NCI-H446 treated with DMSO at 0.1 percent for 48 hours (cell line): ENCODE measurements at regions not wholly inside any gene's neighbourhood (a gene's known extent, or its start where the extent isn't known, plus 50 kb on each side); places are given as distances from the start of the nearest gene placed in this dataset.
"Not testable (repeated sequence)": the region's sequence is repeated elsewhere in the genome, so short reads cannot be mapped to it uniquely, and the experiment has no call there.

Experiments
- DNase-seq: peaks from one replicate; lab custom pipeline; 2025; lab: John Stamatoyannopoulos, UW

DNA sequence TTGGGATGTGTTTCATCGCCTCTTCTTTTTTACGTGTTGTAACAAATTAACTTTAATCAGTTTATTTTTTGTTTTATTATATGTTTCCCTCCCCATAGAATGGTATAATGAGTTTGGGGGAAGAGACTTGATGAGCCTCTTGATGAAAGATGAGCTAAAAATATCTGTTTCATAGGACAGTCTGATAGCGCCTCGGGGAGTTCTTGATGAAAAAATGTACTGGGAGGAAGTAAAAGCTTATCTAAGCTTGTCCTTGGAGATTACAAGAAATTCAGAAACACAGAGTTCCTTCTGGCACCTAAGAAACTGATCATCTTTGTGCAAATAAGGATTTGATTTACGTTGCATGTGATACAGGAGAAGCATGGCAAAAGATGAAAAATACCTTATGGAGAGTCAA, 350.2 kb upstream of the CDH8 start:
- no peak for DNase-seq

DNA sequence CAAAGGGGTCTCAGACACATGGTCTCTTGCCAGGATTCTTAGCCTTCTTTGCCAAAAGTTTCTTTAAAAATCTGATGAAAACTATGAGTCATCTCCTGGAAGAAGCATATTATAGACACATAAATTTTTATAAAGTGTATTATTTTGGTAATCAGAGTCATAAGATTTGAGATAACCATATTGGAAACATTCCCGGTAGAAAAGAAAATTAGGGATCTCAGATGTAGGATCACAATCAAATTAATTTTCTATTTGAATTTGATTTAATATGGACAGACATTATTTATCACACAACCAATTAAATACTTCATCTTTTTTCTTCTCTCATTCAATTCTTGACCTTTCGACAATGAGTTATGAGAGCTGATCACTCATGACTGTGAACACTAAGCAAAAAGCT, 347.7 kb upstream of the CDH8 start:
- no peak for DNase-seq

DNA sequence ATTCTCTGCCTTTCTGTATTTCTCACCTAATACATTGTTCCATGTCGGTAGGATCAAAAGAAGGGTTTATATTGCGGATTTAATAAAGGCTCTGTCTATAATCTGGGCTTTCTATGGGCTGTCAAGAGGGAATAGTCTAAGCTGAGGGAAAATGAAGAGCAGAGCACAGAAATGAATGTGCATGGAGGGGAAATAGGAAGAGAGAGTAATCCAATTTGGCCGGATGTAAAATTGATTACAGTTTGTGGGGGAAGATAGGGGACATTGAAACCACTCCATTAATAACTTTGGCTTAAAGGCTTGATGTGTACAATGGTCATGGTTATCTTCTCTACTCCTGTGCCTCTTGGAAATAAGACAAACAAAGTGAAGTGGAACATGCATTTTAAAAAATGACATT, 334.2 kb upstream of the CDH8 start:
- DNase-seq: no peak

DNA sequence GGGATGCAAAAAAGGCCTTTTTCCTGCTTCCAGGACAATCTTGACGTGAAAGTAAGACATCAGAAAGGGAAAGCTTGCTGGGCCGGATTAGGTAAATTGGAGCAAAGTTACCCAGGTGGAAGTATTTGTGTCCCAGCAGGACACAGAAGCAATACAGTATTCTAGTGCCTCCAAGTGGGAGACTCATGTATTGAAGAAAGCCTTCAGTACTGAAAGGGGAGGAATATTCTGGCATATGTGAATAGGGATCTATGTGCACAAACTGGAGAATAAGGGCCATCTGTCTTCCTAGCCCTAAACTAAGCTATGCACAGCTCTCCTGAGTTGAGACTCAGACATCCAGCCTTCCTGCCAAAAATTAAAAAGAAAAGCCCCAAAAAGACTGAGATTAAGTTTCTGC, 327.3 kb upstream of the CDH8 start:
- peak; percentile 28 for DNase-seq

DNA sequence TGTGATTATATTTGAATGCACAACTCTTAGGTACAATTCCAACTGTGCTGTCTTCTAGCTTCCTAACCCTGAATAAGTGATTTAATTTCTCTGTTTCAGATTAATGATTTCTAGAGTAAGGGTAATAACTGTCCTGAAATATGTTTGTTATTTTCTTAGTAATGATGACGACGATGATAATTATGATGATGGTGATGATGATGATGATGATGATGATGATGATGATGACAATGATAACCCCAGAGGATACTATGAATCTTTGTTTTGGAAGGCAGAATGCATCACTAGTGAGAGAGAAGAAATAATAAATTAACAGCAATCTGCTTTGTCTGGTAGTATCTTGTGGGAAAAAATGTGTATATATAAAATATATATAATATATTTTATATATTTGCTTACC, 317.1 kb upstream of the CDH8 start:
- DNase-seq: no peak

DNA sequence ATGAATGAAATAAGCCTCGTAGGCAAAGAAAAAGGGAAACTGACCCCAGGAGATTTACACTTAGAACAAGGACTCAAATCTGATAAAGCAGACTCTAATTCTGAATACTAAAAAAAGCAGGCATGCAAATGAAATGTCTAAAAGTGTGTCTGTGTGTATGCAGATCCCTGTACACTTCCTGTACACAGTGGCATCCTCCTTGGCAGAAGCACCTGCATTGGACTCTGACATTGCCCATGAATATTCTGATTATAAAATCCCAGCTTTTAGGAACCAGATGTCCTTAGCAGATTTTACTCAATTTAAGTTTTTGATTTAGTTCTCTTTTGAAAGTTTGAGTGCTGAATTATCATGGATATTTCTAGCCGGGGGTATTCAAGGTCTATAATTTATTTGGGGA, 306.0 kb upstream of the CDH8 start:
- DNase-seq: no peak

DNA sequence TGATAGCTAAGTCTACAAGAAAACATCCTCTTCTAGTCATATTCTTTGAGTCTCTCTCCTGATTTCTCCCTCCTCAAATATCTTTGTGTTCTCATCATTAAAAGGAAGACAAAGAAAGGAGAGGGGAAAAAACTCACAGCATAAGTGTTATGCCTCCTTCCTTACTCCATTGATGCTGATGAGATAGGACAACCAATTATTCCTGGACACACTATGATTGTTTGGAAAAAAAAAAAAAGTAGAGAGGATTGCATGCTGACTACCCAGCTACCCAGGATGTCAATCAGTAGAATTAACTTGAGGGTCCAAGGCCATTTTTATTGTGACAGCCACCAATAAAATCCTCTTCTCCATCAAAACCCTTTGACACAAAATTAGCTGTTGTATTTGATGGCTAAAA, 299.1 kb upstream of the CDH8 start:
- DNase-seq: no peak

DNA sequence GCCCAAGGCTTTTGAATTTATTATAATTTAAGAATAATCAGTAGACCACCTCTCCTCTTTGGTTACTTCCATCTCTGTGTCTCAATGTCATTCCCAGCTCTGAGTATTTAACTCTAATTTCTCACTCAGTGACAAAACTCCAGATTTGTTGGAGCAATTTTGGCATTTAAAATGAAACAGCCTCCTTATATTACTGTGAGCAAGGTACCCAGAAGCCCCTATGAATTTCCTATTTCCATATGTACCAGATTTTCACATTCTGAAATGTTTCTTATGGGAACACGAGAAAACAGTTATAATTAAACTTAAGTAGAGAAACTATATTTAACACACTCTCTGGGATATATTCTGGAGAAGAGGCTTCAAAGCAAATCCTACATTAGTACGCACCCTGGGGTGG, 285.4 kb upstream of the CDH8 start:
- no peak for DNase-seq

DNA sequence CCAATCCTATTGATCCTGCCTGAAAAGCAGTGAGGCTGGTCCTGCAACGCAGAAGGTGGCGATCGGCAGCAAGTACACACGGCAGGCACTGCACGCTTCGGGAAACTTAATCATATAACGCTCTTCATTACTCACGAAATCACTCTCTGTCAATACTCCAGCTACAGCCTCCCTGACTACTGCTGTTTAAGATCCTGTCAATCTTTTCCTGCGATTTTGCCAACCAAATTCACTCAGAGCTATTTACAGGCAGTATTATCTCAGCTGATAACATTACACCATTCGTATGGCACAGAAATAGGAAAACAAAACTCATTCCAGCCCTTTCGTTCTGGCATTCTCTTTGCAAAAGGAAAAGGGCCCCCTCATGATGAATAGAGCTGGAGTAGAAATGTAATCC, 262.4 kb upstream of the CDH8 start:
- no peak for DNase-seq

DNA sequence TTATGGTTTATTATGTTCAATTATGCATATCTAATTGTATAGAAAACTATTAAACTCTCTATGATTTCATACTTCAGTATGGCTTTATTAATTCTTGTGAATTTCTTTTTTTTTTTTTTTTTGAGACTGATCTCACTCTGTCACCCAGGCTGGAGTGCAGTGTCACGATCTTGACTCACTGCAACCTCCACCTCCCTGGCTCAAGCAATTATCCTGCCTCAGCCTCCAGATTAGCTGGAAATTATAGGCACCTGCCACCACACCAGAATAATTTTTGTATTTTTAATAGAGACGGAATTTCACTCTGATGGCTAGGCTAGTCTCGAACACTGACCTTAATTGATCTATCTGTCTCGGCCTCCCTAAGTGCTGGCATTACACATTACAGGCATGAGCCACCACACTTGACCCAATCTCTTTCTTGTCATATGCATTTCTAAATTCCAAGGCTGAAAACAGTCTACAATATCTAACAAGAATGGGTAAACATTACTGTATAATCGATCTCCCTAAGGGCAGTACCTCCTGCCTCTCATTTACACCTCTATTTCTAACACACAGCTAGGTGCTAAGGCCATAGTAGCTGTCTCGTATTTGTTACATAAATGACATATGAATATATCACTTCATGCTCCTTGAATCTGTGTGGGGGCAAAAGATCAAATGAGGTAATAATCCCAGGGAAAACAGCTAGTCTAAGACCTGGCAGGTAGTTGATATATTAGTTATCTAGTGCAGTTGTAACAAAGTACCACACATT, 258.2 kb upstream of the CDH8 start:
- no peak for DNase-seq

DNA sequence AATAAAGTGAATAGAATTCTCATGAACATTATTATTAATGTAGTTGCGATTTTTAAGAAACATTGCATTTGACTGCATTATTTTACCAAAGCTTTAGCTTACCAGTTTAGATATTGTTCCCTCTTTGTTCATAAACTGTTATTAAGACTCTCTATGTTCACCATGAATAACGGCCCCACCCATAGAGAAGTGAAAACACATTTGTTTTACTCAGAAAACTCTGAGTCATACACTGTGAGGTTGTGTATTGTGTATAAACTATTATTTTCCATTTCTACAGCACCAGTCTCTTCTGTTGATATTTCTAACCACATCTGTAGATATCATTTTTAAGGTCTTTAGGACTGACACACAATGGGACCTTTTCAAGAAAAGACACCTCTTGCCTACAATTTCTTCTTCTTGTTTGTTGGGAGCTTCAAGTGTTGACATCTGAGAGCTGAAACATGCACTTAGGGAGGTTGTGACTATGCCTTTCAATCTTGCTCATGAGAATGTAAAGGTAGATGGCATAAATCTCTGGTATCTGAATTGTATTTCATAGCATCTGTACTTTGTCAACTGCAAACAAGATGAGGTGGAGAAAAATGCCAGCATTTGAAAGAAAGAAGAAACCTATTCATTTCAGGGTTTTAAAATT, 252.9 kb upstream of the CDH8 start:
- no peak for DNase-seq

DNA sequence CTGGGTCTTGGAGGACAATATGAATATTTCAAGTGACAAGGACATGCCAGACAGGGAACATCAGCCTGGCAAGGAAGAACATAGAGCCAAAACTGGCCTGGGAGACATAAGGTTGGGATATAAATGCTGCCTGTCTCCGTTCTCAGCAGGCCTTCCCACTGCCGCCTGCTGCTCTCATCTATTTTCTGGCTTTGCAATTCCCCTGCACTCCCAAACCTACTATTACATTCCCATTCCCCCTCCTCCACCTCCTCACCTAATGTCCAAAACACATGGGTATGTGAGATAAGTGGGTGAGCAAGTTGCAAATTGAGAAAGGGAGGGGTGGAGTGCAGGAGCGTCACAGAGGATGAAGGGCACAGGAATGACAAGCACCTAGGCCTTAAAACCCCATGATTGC, 244.3 kb upstream of the CDH8 start:
- no peak for DNase-seq

DNA sequence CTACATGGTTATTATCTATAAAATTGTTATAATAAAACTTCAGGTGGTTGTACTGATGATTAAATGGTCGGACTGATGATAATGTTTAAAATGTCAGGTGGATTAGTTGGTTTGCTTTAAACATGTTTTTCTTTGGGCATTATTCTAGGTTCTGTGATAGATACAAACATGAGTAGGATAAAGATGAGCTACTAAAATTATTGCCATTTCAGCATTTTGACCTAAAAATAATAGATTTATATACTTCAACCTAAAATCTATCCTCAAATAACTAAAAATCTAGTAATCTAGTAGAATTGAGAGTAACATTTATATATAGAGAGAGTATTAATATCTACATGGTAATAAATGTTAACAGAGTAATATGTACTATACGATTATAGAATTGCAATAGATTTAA, 241.7 kb upstream of the CDH8 start:
- DNase-seq: no peak

DNA sequence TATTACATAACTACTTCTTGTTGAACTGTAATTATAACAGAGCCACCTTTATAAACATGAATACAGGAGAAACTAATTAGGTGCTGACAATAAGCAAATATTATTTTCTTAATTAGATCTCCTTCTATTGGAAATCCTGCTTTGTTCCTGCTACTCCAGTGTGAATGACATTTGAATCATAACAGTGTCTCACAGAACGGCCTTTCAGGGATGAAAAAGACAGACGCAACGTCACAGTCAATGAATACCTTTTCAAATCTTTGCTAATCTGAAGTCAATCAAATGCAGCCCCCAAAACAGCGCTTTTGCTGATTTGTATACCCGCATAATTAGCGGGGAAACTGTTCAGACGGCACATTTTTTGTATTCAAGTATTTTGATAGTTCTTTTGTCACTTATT, 240.4 kb upstream of the CDH8 start:
- DNase-seq: no peak

DNA sequence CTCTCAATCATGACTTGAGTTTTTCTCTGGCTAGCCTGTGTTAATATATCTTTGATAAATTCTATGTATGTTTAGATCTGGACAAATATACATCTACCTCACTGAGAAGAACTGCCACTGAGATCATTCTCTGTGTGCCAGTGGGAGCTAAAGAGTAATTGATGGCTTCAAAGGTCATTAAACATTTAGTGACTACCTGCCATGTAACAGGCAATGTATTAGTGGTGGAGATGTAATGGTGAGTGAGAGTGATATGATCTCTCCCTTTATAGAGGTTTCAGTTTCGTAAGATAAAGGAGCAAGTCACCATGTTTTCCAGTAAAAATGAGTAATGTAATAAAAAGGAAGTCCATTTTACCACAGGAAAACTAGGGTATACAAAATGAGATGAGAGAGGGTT, 235.8 kb upstream of the CDH8 start:
- DNase-seq: no peak

DNA sequence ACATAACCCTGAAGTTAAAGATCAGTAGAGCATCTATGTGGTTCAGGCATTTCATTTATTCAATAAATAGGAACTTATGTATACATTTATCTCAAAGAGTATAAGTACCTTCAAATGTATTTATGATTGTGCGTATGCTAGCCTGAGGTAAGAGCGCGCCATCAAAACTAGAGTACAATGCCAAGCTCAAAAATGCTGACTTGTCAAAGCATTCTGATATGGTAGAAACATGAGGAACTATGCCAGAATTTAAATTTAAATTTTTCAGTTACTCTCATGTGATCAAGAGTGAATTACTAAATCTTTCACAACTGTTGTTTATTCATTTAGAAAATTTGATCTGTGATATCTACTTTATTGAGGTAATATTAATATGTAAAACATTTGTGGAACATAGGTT, 225.5 kb upstream of the CDH8 start:
- no peak for DNase-seq

DNA sequence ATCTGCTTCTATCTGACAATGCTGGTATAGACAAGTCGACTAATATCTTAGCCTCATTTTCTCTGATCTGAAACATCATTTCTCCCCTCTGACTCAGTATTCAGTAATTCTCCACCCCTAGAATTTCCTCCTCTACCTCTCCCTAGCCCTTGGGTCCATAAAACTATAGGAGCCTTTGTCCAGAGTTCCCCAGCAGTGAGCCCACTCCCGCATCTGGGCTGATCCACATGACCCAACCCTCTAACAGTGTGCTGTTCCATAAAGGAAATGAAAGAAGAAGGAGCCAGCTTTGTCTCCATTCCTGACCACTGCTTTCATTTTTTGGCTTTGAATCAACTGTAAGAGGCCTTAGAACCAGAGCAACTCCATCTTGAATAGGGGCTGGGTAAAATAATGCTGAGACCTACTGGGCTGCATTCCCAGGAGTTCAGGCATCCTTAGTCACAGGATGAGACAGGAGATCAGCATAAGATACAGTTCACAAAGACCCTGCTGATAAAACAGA, 222.7 kb upstream of the CDH8 start:
- not testable (repeated sequence) for DNase-seq

DNA sequence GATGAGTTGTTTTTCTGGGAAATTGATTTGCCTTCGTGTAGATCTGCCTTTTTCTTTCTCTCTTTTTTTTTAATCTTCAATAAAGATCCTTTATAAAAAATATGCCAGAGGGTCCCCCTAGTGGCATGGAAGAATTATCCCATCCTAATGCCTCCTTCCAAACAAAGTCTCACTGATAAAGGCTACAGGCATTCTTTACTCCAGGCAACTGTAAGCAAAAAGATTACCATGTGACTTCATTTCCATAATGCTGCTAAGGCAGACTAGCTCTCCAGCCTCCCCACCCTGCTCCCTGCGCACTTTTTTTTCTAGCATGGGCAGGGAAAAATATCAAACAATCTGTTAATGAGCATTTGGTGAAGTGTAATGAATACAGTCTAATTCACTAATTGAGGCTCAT, 220.2 kb upstream of the CDH8 start:
- no peak for DNase-seq

DNA sequence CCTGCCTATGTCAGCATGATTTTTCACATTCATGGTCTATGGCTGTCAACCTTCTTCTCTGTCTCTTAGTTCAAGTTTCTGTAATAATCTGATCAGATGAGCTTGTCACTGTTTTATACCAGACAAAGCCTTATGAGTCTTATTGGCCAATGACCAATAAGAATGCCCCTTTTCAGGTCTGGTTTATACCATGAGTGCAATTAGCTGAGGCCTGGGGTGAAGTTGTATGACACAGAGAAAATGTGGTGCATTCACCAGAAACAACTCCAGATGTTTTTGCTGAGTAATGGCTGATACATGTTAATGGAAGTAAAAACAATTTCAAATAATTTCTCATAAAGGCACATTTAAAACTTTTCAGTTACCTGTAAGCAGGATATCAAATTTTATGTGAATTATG, 218.6 kb upstream of the CDH8 start:
- DNase-seq: no peak

DNA sequence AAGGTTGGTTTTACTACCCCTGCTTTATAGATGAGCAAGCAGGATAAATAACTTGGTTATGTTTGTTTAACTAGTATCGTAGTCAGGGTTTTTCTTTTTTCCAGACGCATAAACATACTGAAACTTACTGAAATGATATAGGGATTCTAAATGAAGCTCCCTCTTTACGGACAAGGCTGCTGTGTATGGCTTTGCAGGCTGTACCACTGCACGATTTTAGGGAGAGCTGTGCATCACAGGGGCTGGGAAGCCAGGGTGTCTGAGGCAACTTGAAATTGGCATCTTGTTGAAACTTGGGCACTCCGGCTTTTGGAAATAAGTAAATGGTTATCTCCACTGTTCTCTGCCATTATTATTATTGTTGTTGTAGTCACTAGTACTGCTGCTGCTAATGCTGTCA, 218.1 kb upstream of the CDH8 start:
- DNase-seq: no peak

DNA sequence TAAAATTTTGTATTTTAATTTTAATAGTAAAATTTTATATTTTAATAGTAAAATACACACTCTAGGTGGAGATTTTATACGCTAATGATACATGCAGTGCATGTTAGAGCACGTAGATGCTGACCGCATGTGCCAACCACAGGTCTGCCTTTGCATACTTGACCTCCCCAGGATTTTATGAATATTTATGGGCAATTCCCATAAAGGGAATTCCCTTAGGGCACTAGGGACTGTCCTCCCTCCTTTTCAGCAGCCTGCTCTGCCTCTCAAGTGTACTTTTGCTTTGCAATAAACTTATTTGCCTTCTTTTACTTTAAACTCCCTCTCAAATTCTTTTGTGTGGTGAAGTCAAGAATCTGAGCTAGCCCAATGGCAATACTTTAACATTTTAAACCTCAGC, 217.7 kb upstream of the CDH8 start:
- DNase-seq: no peak

DNA sequence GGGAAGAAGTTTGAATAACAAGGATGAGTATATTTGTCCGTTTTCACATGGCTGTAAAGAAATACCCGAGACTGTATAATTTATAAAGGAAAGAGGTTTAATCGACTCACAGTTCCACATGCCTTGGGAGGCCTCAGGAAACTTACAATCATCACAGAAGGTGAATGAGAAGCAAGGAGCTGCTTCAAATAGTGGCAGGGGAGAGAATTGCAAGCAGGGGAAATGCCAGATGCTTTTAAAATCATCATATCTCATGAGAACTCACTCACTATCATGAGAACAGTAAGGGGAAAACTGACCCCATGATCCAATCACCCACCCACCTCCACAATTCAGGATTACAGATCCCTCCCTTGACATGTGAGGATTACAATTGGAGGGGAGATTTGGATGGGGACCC, 212.8 kb upstream of the CDH8 start:
- DNase-seq: no peak

DNA sequence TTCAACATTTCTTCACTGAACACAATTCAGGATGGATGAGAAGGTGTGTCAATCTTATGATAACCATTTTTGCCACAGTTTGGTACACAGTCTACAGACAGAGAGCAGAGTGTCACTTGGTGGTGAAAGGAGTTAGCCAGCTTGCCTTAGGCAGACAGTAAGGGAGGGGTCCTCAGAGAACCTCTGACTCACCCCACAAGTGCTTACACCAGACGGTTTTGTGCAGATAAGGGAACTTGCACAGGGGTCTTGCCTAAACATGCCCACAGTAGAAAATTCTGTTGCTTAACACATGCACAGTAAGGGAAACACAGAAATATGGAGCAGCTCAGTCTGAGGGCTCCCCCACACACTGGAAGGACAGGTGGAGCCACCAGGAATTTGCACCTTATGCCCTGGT, 204.5 kb upstream of the CDH8 start:
- no peak for DNase-seq

DNA sequence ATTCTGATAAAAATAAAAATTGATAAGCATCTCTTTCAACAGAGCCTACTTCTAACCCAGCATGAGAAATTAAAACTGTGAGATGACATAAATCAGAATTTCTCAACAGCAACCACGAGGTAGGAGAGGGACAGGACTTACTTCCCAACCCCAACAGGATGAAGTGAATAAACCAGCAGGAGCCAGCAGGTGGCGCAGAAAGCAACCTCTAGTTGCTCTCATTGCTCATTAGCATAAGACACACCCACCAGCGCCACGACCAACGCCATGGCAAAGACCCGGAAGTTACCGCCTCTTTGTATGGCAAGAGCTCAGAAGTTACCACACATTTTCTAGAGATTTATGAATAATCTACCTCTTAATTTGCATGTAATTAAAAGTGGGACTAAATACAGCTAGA, 189.4 kb upstream of the CDH8 start:
- DNase-seq: peak; percentile 42
